A673 (cell line): ENCODE measurements at regions not wholly inside any gene's neighbourhood (a gene's known extent, or its start where the extent isn't known, plus 50 kb on each side); places are given as distances from the start of the nearest gene placed in this dataset.

Experiments
- BruUV-seq: library from RNA; stranded (reverse); fragments of 400-500 nt; replicated peaks from 2 replicates; lab custom pipeline; 2021; lab: Mats Ljungman, UMichigan
- CTCF ChIA-PET: fragments of 300-600 bp; sonication (Branson Sonifier 250); formaldehyde crosslinking; loops from one replicate; lab custom pipeline; 2022; ENCODE audit warnings: antibody characterized with exemption; lab: Charles Lee
- POLR2A ChIA-PET: fragments of 300-600 bp; sonication (Branson Sonifier 250); formaldehyde crosslinking; loops from one replicate; lab custom pipeline; 2022; ENCODE audit warnings: antibody characterized with exemption; ENCODE audit not compliant: low non-redundant PET; lab: Charles Lee
- DNase-seq: peaks from one replicate; pipeline ENCODE4 v3.0.0-alpha.2; 2015; ENCODE audit warnings: low spot score
- H3K27ac ChIP-seq: fragments of 200-600 bp; sonication (generic); 2 replicates; pipeline ENCODE4 v1.5.1; 2016; ENCODE audit warnings: mixed run types, low read depth, mild to moderate bottlenecking, mixed read lengths, antibody characterized with exemption, low read length; ENCODE audit not compliant: poor library complexity, severe bottlenecking
- H3K27me3 ChIP-seq: fragments of 200-600 bp; sonication (generic); replicated peaks from 2 replicates; pipeline ENCODE4 v1.6.1; 2017; ENCODE audit warnings: mixed run types, low read depth, mild to moderate bottlenecking, mixed read lengths, antibody characterized with exemption, low read length; ENCODE audit not compliant: insufficient read depth, poor library complexity
- H3K36me3 ChIP-seq: fragments of 200-600 bp; sonication (generic); 2 replicates; pipeline ENCODE4 v1.6.1; 2016; ENCODE audit warnings: mixed run types, mild to moderate bottlenecking, mixed read lengths, antibody characterized with exemption, low read length; ENCODE audit not compliant: insufficient read depth, poor library complexity, severe bottlenecking
- H3K4me1 ChIP-seq: fragments of 200-600 bp; sonication (generic); 2 replicates; pipeline ENCODE4 v1.6.1; 2017; ENCODE audit warnings: mixed run types, mild to moderate bottlenecking, mixed read lengths, antibody characterized with exemption, low read length; ENCODE audit not compliant: insufficient read depth, poor library complexity, severe bottlenecking
- H3K4me3 ChIP-seq: fragments of 200-600 bp; sonication (generic); 2 replicates; pipeline ENCODE4 v1.5.1; 2016; ENCODE audit warnings: low read depth, mixed run types, mild to moderate bottlenecking, mixed read lengths, low read length; ENCODE audit not compliant: poor library complexity, severe bottlenecking
- H3K9me3 ChIP-seq: fragments of 200-600 bp; sonication (generic); 2 replicates; pipeline ENCODE4 v1.6.1; 2016; ENCODE audit warnings: mixed run types, low read depth, mild to moderate bottlenecking, mixed read lengths, antibody characterized with exemption, low read length; ENCODE audit not compliant: poor library complexity, severe bottlenecking
- EZH2 ChIP-seq: fragments of 200-600 bp; sonication (generic); IDR thresholded peaks from 2 replicates; pipeline ENCODE4 v1.6.1; 2017; ENCODE audit warnings: borderline replicate concordance, low read depth, mild to moderate bottlenecking, mixed read lengths, antibody characterized with exemption, low read length; ENCODE audit not compliant: poor library complexity, severe bottlenecking
- intact Hi-C: fragments of 100-400 bp; cut with micrococcal nuclease; formaldehyde crosslinking; loops from one replicate; pipeline ENCODE4 v1.10.0; 2022; ENCODE audit not compliant: unreplicated experiment
- TF ChIP-seq, protein P1 (sequence below): fragments of 300-800, 200-600 bp; sonication (generic); conservative IDR thresholded peaks from 2 replicates; pipeline ENCODE4 v1.5.1; 2017; ENCODE audit warnings: low read depth, mild to moderate bottlenecking, antibody characterized with exemption, low read length, moderate library complexity, mixed read lengths

DNA sequence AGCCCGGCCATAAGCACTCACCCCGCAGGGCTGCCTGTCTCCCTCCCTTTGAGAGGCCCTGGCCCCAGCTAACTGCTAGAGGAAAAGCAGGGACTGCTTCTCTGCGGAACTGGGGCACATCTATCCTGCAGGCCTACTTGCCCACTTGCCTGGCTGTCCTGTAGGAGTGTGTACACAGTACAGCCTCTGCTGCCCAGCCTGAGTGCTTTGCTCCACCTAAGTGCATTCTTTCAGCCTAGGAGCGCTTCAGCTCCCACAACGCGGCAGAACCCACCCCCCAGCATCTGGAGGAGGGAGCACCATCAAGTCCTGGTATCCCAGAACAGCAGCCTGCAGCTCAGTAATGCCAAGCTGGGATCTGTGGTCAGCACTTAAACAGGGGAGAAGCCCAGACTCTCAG, 79.9 kb upstream of the CD163 start:
- ChIA-PET POLR2A (no interaction called here), CTCF (no interaction called here)
- Histone ChIP-seq H3K27ac (no peak overlapping the region), H3K4me3 (no peak overlapping the region), H3K27me3 (peaks cover 4% of the 10 kb centered on the region), H3K36me3 (no peaks in the 10 kb centered on the region), H3K4me1 (no peaks in the 10 kb centered on the region), H3K9me3 (peaks cover 3% of the 10 kb centered on the region)
- no TSS peak for BruUV-seq
- intact Hi-C loops: no loop called here
- TF ChIP-seq, protein P1, sequence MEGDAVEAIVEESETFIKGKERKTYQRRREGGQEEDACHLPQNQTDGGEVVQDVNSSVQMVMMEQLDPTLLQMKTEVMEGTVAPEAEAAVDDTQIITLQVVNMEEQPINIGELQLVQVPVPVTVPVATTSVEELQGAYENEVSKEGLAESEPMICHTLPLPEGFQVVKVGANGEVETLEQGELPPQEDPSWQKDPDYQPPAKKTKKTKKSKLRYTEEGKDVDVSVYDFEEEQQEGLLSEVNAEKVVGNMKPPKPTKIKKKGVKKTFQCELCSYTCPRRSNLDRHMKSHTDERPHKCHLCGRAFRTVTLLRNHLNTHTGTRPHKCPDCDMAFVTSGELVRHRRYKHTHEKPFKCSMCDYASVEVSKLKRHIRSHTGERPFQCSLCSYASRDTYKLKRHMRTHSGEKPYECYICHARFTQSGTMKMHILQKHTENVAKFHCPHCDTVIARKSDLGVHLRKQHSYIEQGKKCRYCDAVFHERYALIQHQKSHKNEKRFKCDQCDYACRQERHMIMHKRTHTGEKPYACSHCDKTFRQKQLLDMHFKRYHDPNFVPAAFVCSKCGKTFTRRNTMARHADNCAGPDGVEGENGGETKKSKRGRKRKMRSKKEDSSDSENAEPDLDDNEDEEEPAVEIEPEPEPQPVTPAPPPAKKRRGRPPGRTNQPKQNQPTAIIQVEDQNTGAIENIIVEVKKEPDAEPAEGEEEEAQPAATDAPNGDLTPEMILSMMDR: no peak
- TF ChIP-seq EZH2: no peak
- DNase-seq: no peak

DNA sequence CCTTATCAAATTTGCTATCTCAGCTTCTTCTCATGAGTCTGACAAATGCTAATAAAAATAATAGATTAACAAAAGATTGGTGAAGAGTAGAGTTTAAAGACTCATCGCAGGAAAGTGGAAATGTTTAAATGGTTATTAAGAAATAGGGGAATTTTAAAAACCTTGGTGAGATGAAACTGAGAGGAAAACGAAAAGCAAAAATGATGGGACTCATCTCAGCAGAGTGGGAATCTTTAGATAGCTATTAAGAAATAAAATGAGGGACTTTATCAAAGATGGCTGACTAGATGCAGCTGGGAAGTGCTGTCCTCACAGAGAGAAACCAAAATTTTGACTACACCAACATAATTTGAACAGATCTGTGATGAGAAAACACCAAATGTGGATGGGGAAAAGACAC, 79.2 kb upstream of the CD163 start:
- peaks cover 3% of the 10 kb centered on the region for H3K9me3 ChIP-seq
- no peak overlapping the region for H3K4me3 ChIP-seq
- peaks cover 4% of the 10 kb centered on the region for H3K27me3 ChIP-seq
- H3K27ac ChIP-seq: no peak overlapping the region
- BruUV-seq: no TSS peak
- no peak for TF ChIP-seq EZH2
- TF ChIP-seq, protein P1: no peak
- H3K4me1 ChIP-seq: no peaks in the 10 kb centered on the region
- no peaks in the 10 kb centered on the region for H3K36me3 ChIP-seq
- intact Hi-C loops: no loop called here
- CTCF ChIA-PET: no interaction called here
- no peak for DNase-seq
- POLR2A ChIA-PET: no interaction called here

GRCh38 chr12:7581625-7582024, 78.0 kb upstream of the CD163 start:
- H3K27ac ChIP-seq: no peak overlapping the region
- ChIA-PET POLR2A (no interaction called here), CTCF (no interaction called here)
- no peaks in the 10 kb centered on the region for H3K36me3 ChIP-seq
- no peak overlapping the region for H3K4me3 ChIP-seq
- intact Hi-C loops: no loop called here
- H3K4me1 ChIP-seq: no peaks in the 10 kb centered on the region
- no peak for DNase-seq
- peaks cover 4% of the 10 kb centered on the region for H3K27me3 ChIP-seq
- peaks cover 3% of the 10 kb centered on the region for H3K9me3 ChIP-seq
- TF ChIP-seq, protein P1: no peak
- TF ChIP-seq EZH2: no peak
- BruUV-seq: no TSS peak
